GM12878 (cell line): ENCODE measurements at regions not wholly inside any gene's neighbourhood (a gene's known extent, or its start where the extent isn't known, plus 50 kb on each side); places are given as distances from the start of the nearest gene placed in this dataset.

ENCODE experiments used
- ATAC-seq: fragments of 200-7000 bp; cut with Tn5 transposase; 3 replicates; pipeline ENCODE4 v1.9.1; 2020; ENCODE audit warnings: mild to moderate bottlenecking, moderate library complexity
- BruUV-seq: library from RNA; stranded (reverse); fragments of 400-500 nt; replicated peaks from 2 replicates; lab custom pipeline; 2021; lab: Mats Ljungman, UMichigan
- CTCF ChIA-PET: fragments of 300-600 bp; sonication (Branson Sonifier 250); formaldehyde crosslinking; extraction: SDS; loops from one replicate; lab custom pipeline; 2021; ENCODE audit warnings: inconsistent platforms; lab: Yijun Ruan, JAX
- POLR2A ChIA-PET: fragments of 350-600 bp; formaldehyde crosslinking; extraction: SDS; loops from one replicate; lab custom pipeline; 2021; ENCODE audit warnings: inconsistent platforms; lab: Charles Lee
- RAD21 ChIA-PET: fragments of 300-600 bp; sonication (Branson Sonifier 250); formaldehyde crosslinking; loops from one replicate; lab custom pipeline; 2023; ENCODE audit warnings: antibody characterized with exemption; ENCODE audit not compliant: unreplicated experiment; lab: Charles Lee
- SMC1A ChIA-PET: fragments of 300-600 bp; sonication (Branson Sonifier 250); formaldehyde crosslinking; loops from one replicate; lab custom pipeline; 2023; ENCODE audit not compliant: unreplicated experiment, uncharacterized antibody; lab: Charles Lee
- DNase-seq: peaks from one replicate; pipeline ENCODE4 v3.0.0-alpha.2; 2011; ENCODE audit warnings: low read depth, low spot score
- FAIRE-seq: peaks from 3 replicates; lab custom pipeline; 2011; peaks lifted over from hg19 to GRCh38; lab: Jason Lieb, UNC
- H2AFZ ChIP-seq: 2 replicates; pipeline ENCODE4 v1.6.0; 2011; ENCODE audit warnings: low read depth, low read length, control low read depth; ENCODE audit not compliant: control insufficient read depth
- H3K27ac ChIP-seq: 2 replicates; pipeline ENCODE4 v1.5.1; 2011; ENCODE audit warnings: control low read depth; ENCODE audit not compliant: control insufficient read depth, insufficient read depth
- H3K27me3 ChIP-seq, 2 experiments: replicated peaks in 1 of 2; 2 replicates each; pipeline versions ENCODE4 v1.6.0 to v1.6.1; 2011; ENCODE audit warnings: low read length in 1 of 2; ENCODE audit not compliant: control insufficient read depth in 2 of 2, insufficient read depth in 2 of 2
- H3K36me3 ChIP-seq, 2 experiments: 2 replicates each; pipeline ENCODE4 v1.5.1; 2011; ENCODE audit warnings: low read length in 1 of 2; ENCODE audit not compliant: control insufficient read depth in 2 of 2, insufficient read depth in 2 of 2
- H3K4me1 ChIP-seq: 2 replicates; pipeline ENCODE4 v1.6.1; 2011; ENCODE audit warnings: mild to moderate bottlenecking, low read length, moderate library complexity, mixed read lengths; ENCODE audit not compliant: control insufficient read depth, insufficient read depth
- H3K4me2 ChIP-seq: 2 replicates; pipeline ENCODE4 v1.6.0; 2011; ENCODE audit warnings: control low read depth; ENCODE audit not compliant: control insufficient read depth, insufficient read depth
- H3K4me3 ChIP-seq: fragments of 200-600 bp; sonication (generic); 2 replicates; pipeline ENCODE4 v1.5.1; 2016
- H3K79me2 ChIP-seq: 2 replicates; pipeline ENCODE4 v1.6.0; 2011; ENCODE audit warnings: low read length; ENCODE audit not compliant: control insufficient read depth, insufficient read depth
- H3K9ac ChIP-seq: 2 replicates; pipeline ENCODE4 v1.8.0; 2011; ENCODE audit warnings: low read length, control low read depth, mixed read lengths; ENCODE audit not compliant: control insufficient read depth, insufficient read depth
- H3K9me3 ChIP-seq: replicated peaks from 3 replicates; pipeline ENCODE4 v1.5.1; 2011; ENCODE audit warnings: mild to moderate bottlenecking, low read length; ENCODE audit not compliant: control insufficient read depth, insufficient read depth
- H4K20me1 ChIP-seq: 2 replicates; pipeline ENCODE4 v1.6.0; 2011; ENCODE audit not compliant: control insufficient read depth, insufficient read depth
- CEBPB ChIP-seq, 2 experiments: fragments of 150-350 bp in 1 of 2; IDR thresholded peaks; 2 replicates each; pipeline ENCODE4 v1.6.1; 2012 to 2014; ENCODE audit warnings: low read depth in 2 of 2, low read length in 2 of 2, borderline replicate concordance in 1 of 2, inconsistent platforms in 1 of 2
- HDGF ChIP-seq: fragments of 450-650 bp; IDR thresholded peaks from 2 replicates; pipeline ENCODE4 v1.6.1; 2016; ENCODE audit warnings: antibody characterized with exemption
- RFX5 ChIP-seq: IDR thresholded peaks from 2 replicates; pipeline ENCODE4 v1.6.1; 2011; ENCODE audit warnings: low read depth, low read length, improper control_type of control experiment
- SUPT20H ChIP-seq: IDR thresholded peaks from 2 replicates; pipeline ENCODE4 v1.6.1; 2011; ENCODE audit warnings: low read depth, mild to moderate bottlenecking, low read length, moderate library complexity, borderline replicate concordance; ENCODE audit not compliant: control insufficient read depth
- ZNF24 ChIP-seq: fragments of 450-650 bp; IDR thresholded peaks from 2 replicates; pipeline ENCODE4 v1.6.1; 2017; ENCODE audit warnings: antibody characterized with exemption, mild to moderate bottlenecking
- WGBS: methylation state at CpG from one replicate; pipeline ENCODE4 v1.1.6; 2016; ENCODE audit warnings: low lambda C conversion rate; ENCODE audit not compliant: insufficient replicate concordance, insufficient coverage; ENCODE audit errors: missing lambda C conversion rate; 5-methylcytosine and 5-hydroxymethylcytosine counted together
- in situ Hi-C: fragments of 300-500 bp; cut with MboI; formaldehyde crosslinking; loops from 9 replicates; pipeline ENCODE4 v1.14.3; 2018; ENCODE audit warnings: mixed read lengths
- intact Hi-C: fragments of 100-400 bp; cut with micrococcal nuclease; formaldehyde crosslinking; loops from one replicate; pipeline ENCODE4 v1.14.2; 2022; ENCODE audit not compliant: unreplicated experiment
- TF ChIP-seq, protein P1 (sequence below): fragments of 450-650 bp; IDR thresholded peaks from 2 replicates; pipeline ENCODE4 v1.6.1; 2017; ENCODE audit warnings: mild to moderate bottlenecking, moderate library complexity

DNA sequence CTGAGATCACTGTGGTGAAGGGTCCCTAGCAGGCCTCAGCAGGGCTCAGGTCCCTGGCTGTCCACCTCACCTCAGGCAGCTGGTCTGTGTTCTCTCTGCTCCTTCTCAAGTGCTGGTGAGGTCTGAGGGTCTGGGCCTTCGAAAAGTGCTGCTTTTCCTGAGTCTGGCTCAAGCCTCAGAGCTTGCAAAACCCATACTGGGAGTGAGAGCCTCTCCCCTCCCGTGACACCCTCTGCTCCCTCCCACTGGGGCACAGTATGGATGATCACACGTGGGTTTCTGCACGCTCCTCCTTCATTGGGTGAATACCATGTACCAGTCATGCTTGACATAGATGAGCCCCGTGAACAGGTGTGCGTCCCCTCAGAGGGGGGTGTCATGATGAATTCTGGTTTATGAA lies 73.3 kb upstream of the WASF3 start:
- Histone ChIP-seq H3K4me3 (no peak overlapping the region), H4K20me1 (no peaks in the 10 kb centered on the region), H3K4me2 (no peak overlapping the region), H3K4me1 (no peaks in the 10 kb centered on the region), H2AFZ (no peak overlapping the region), H3K9me3 (no peaks in the 10 kb centered on the region), H3K9ac (no peak overlapping the region), H3K27me3 (no peaks in the 10 kb centered on the region; a peak in 1 of 4 replicates), H3K27ac (no peak overlapping the region), H3K79me2 (no peaks in the 10 kb centered on the region), H3K36me3 (no peaks in the 10 kb centered on the region)
- no peak for ATAC-seq
- CTCF ChIA-PET = interaction anchor here (1.4 to 3.7 kb wide), 4 partner anchors 12 to 299 kb away, joined by 3 to 30 read pairs (median 8); no protein-coding TSS in a partner anchor
- intact Hi-C loops (no loop called here), in situ Hi-C loops (no loop called here)
- no peak for FAIRE-seq
- SMC1A ChIA-PET = no interaction called here
- RAD21 ChIA-PET = interaction anchor here (2.3 kb wide), 1 partner anchor 300 kb away, joined by 7 read pairs; no protein-coding TSS in a partner anchor
- POLR2A ChIA-PET = no interaction called here
- BruUV-seq = no TSS peak
- WGBS = 3% methylated on average over 6 of the region's 6 CpGs
- TF ChIP-seq SUPT20H = no peak
- TF ChIP-seq ZNF24 = no peak
- no peak for TF ChIP-seq HDGF
- no peak for TF ChIP-seq RFX5
- no peak for TF ChIP-seq CEBPB (IDR thresholded peaks at IDR 0.05; ENCODE audit: borderline replicate concordance in 1 of 2, low read depth in 2 of 2, low read length in 2 of 2)
- TF ChIP-seq, protein P1, sequence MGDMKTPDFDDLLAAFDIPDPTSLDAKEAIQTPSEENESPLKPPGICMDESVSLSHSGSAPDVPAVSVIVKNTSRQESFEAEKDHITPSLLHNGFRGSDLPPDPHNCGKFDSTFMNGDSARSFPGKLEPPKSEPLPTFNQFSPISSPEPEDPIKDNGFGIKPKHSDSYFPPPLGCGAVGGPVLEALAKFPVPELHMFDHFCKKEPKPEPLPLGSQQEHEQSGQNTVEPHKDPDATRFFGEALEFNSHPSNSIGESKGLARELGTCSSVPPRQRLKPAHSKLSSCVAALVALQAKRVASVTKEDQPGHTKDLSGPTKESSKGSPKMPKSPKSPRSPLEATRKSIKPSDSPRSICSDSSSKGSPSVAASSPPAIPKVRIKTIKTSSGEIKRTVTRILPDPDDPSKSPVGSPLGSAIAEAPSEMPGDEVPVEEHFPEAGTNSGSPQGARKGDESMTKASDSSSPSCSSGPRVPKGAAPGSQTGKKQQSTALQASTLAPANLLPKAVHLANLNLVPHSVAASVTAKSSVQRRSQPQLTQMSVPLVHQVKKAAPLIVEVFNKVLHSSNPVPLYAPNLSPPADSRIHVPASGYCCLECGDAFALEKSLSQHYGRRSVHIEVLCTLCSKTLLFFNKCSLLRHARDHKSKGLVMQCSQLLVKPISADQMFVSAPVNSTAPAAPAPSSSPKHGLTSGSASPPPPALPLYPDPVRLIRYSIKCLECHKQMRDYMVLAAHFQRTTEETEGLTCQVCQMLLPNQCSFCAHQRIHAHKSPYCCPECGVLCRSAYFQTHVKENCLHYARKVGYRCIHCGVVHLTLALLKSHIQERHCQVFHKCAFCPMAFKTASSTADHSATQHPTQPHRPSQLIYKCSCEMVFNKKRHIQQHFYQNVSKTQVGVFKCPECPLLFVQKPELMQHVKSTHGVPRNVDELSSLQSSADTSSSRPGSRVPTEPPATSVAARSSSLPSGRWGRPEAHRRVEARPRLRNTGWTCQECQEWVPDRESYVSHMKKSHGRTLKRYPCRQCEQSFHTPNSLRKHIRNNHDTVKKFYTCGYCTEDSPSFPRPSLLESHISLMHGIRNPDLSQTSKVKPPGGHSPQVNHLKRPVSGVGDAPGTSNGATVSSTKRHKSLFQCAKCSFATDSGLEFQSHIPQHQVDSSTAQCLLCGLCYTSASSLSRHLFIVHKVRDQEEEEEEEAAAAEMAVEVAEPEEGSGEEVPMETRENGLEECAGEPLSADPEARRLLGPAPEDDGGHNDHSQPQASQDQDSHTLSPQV = no peak
- no peak for DNase-seq
